ENCODE measurements at regions not wholly inside any gene's neighbourhood (a gene's known extent, or its start where the extent isn't known, plus 50 kb on each side); places are given as distances from the start of the nearest gene placed in this dataset.
"Not testable (repeated sequence)": the region's sequence is repeated elsewhere in the genome, so short reads cannot be mapped to it uniquely, and the experiment has no call there.

DNA sequence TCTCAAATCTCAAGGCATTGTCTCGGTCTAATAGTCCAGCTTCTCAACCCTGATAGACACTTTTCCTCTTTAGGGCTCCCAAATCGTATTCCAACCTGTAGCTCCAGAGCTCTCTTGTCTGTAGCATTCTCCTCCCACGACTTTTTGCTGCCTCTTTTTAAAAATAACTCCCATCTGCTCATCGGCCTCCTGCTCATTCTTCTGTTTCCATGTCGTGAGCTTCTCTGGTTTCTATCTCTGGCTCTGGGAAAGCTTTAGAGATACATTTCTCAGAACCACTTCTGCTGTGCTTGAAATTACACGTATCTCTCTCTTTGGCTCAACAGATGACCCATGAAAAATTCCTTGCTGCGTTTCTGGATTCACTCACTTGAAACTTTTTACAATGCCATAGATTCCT is 609.6 kb upstream of the C16orf82 start:
- Histone ChIP-seq H3K36me3 (replicated peaks) (no peaks in the 10 kb centered on the region), H3K4me3 (no peak overlapping the region), H3K27me3 (ENCODE audit: low read depth) (no peaks in the 10 kb centered on the region), H3K9me3 (no peaks in the 10 kb centered on the region), H3K4me1 (no peaks in the 10 kb centered on the region)
- DNase-seq (ENCODE audit: low spot score in 2 of 2): no peak
- in situ Hi-C loops (cut with MboI; ENCODE audit: low sequenced_read_pairs): no loop called here

DNA sequence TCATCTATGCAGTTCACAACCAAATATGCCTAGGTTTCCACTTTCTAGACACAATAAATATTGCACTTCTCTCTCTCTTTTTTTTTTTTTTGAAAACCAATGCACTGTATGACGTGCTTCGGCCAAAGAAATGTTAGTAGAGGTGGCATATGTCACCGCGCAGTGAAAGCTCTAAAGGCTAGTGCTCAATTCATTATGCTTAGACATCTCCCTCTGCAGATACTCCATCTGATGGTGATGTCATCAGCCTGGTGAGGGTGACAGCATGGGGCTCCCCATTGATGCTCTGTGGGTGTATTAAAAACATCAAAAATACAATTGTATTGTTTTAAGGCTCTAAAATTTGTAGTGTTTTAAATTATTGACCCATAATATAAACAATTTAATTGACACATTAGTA is 608.8 kb upstream of the C16orf82 start:
- H3K36me3 ChIP-seq (replicated peaks): no peaks in the 10 kb centered on the region
- in situ Hi-C loops (cut with MboI; ENCODE audit: low sequenced_read_pairs): no loop called here

DNA sequence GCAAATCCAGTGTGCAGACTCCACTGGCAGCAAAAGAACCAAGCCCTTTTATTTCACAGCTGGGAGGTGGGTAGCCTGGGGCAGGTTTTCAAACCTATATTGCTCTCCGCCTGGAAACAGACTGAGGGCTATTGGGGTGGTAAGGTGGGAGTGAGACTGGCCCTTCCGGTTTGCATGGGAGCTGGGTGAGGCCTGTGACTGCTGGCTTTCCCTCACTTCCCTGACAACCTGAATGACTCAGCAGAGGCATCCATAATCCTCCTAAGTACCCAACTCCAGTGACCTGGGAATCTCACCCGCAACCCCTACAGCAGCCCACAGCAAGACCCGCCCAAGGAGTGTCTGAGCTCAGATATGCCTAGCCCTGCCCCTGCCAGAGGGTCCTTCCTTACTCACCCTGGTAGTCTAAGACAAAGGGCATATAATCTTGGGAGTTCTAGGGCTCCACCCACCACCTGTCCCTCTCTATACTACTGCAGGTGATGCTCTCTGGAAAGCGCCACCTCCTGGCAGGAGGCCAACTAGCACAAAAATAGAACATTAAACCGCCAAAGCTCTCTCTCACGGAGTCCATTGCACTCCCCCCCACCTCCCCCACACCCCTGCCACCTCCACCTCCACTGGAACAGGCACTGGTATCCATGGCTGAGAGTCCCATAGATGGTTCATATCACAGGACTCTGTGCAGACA is 602.0 kb upstream of the C16orf82 start:
- DNase-seq (ENCODE audit: low spot score in 2 of 2): no peak
- no peaks in the 10 kb centered on the region for H3K36me3 ChIP-seq (replicated peaks)

More for the DNA sequence above, 608.8 kb upstream of the C16orf82 start:
- no peak overlapping the region for H3K4me3 ChIP-seq
- H3K9me3 ChIP-seq: no peaks in the 10 kb centered on the region; the same call in 1 of the 2 replicates
- no peaks in the 10 kb centered on the region for H3K4me1 ChIP-seq
- DNase-seq (ENCODE audit: low spot score in 2 of 2): no peak
- no peaks in the 10 kb centered on the region for H3K27me3 ChIP-seq (ENCODE audit: low read depth)

DNA sequence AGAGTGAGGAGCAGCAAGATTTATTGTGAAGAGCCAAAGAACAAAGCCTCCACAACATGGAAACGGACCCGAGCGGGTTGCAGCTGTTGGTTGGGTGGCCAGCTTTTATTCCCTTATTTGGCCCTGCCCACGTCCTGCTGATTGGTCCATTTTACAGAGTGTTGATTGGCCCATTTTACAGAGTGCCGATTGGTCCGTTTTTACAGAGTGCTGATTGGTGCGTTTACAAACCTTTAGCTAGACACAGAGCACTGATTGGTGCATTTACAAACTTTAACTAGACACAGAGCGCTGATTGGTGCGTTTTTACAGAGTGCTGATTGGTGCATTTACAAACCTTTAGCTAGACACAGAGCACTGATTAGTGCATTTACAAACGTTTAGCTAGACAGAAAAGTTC is 592.3 kb upstream of the C16orf82 start:
- H3K4me1 ChIP-seq; H3K36me3 ChIP-seq (replicated peaks); H3K4me3 ChIP-seq; H3K27me3 ChIP-seq (ENCODE audit: low read depth); in situ Hi-C loops (cut with MboI; ENCODE audit: low sequenced_read_pairs); DNase-seq (ENCODE audit: low spot score in 2 of 2); H3K9me3 ChIP-seq: not testable (repeated sequence)

More for the DNA sequence above, 602.0 kb upstream of the C16orf82 start:
- no peak overlapping the region for H3K4me3 ChIP-seq
- no peaks in the 10 kb centered on the region for H3K4me1 ChIP-seq
- no peaks in the 10 kb centered on the region for H3K27me3 ChIP-seq (ENCODE audit: low read depth)
- no peaks in the 10 kb centered on the region; the same call in 1 of the 2 replicates for H3K9me3 ChIP-seq
- in situ Hi-C loops (cut with MboI; ENCODE audit: low sequenced_read_pairs): no loop called here

DNA sequence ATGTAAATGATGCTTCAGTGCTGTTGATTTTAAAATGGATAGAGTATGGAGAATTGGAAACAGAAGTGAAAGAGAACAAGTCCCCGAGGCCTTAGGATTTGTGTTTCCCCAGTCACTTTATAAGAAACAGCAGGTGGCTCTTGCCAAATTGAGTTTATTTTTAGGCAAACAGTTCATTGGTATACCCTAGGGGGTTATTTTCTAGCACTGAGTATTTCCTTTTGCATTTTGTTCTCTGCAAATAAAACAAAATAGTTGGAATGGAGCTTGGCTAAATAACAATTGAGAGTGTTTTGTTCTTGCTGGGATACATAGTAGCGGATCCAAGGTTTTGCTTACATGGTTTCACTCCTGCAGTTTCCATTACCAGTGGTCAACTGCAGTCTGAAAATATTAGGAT is 591.1 kb upstream of the C16orf82 start:
- H3K4me3 ChIP-seq: no peak overlapping the region
- H3K36me3 ChIP-seq (replicated peaks): no peaks in the 10 kb centered on the region
- H3K27me3 ChIP-seq (ENCODE audit: low read depth): no peaks in the 10 kb centered on the region
- H3K9me3 ChIP-seq: no peaks in the 10 kb centered on the region
- no peaks in the 10 kb centered on the region for H3K4me1 ChIP-seq
- in situ Hi-C loops (cut with MboI; ENCODE audit: low sequenced_read_pairs): no loop called here
- DNase-seq (ENCODE audit: low spot score in 2 of 2): no peak

DNA sequence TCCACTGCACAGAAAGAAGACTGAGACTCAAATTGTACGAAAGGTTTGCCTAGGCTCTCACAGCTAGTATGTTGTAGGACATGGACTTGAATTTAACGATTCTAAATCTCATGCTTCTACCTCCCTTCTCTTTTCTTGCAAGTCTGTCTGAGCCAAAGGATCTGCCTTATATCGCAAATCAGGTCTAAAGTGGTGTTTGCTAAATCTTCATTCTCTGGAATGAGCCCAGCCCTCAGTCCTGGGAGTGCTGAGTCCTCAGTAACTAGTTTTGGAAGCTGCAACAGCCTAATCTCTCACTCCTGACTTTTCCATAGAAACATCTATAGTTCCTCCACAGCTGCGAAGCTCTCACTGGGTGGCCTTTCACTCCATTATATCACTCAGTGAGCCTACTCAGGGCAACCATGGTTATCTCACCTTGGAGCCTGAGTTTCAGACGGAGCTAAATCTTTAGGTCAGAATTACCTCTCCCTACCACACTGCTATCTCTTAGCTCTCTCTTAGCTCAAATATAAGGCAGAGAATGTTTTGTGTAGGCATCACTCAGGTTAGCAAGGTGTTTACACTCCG is 575.5 kb upstream of the C16orf82 start:
- DNase-seq (ENCODE audit: low spot score in 2 of 2): no peak
- Histone ChIP-seq H3K4me3 (no peak overlapping the region), H3K4me1 (no peaks in the 10 kb centered on the region), H3K36me3 (replicated peaks) (no peaks in the 10 kb centered on the region), H3K27me3 (ENCODE audit: low read depth) (no peaks in the 10 kb centered on the region), H3K9me3 (no peaks in the 10 kb centered on the region)
- in situ Hi-C loops (cut with MboI; ENCODE audit: low sequenced_read_pairs): no loop called here

DNA sequence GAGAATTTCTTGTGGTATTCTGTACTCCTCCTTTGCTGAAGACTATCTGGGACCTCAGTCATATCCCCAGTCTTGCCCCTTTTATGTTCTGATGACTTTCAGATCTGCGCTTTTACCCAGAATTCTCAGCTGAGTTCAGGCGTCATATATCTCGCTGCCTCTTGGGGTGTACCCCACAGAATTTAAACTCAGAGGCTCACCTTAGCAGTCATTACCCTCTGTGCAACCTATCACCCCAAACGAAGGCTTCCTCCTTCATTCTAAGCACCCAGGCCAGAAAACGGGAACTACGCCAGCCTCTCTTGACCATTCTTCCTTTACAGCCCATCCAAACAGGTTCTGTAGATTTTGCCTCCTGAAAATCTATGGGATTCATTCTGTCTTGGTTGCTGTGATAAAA is 574.8 kb upstream of the C16orf82 start:
- H3K27me3 ChIP-seq (ENCODE audit: low read depth): no peaks in the 10 kb centered on the region
- no peaks in the 10 kb centered on the region for H3K4me1 ChIP-seq
- in situ Hi-C loops (cut with MboI; ENCODE audit: low sequenced_read_pairs): no loop called here

DNA sequence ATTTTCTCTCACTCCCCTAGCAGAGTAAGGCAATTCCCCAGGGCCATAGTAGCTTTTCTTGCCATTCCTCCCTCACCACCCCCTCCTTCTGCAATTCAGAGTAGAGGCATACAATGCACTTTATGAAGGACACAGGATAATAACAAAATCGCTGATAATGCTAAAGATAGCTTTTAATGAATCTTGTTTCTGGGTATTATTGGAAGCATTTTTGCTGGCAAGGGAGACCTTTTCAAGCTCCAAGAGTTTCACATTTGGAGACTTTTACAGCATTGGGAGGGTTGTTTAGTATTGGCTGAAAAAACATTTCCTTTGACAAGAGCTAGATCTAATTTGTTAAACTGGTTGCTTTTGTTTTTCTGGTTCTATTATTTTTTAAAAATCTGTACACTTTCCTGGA is 573.0 kb upstream of the C16orf82 start:
- in situ Hi-C loops (cut with MboI; ENCODE audit: low sequenced_read_pairs): no loop called here
- H3K4me1 ChIP-seq: no peaks in the 10 kb centered on the region
- H3K9me3 ChIP-seq: no peaks in the 10 kb centered on the region
- H3K36me3 ChIP-seq (replicated peaks): no peaks in the 10 kb centered on the region
- H3K27me3 ChIP-seq (ENCODE audit: low read depth): no peaks in the 10 kb centered on the region
- H3K4me3 ChIP-seq: no peak overlapping the region
- DNase-seq (ENCODE audit: low spot score in 2 of 2): no peak

More for the DNA sequence above, 574.8 kb upstream of the C16orf82 start:
- Histone ChIP-seq H3K4me3 (no peak overlapping the region), H3K36me3 (replicated peaks) (no peaks in the 10 kb centered on the region), H3K9me3 (no peaks in the 10 kb centered on the region)
- DNase-seq (ENCODE audit: low spot score in 2 of 2): no peak

DNA sequence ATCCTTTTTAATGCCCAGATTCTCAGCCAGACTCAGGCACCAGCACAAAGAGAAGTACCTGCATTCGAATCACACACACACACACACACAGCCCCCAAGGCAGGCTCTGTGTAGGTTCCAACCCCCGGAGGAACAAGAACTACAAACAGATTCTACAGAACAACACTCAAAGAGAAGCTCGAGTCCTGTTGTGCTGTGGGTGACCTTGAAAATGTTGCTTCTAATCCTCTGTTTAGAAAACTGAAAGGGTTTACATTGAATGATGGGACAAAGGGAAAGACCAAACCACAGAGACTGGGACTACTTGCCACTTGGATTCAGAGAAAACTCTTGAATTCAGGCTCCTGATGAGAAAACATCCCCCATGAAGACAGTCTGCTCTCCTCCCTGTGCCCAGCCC is 568.8 kb upstream of the C16orf82 start:
- in situ Hi-C loops (cut with MboI; ENCODE audit: low sequenced_read_pairs): no loop called here

DNA sequence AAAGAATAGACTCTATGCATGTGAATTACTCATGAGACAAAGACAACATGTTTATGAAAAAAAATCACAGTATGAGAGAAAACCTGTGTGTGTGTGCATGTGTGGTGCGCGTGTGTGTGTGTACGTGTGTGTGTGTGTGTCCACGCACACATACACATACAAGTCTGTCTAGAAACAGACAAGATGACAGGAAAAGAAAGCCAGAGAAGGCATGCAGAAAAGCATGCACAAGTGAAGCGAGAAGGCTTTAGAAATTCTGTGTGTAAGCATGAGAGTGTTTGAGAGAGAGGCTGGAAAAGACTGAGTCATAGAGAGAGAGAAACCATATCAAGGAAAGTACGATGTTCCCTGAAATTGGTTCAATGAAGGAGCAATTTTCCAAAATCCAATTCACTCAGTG is 566.4 kb upstream of the C16orf82 start:
- DNase-seq (ENCODE audit: low spot score in 2 of 2): no peak
- Histone ChIP-seq H3K27me3 (ENCODE audit: low read depth) (no peaks in the 10 kb centered on the region), H3K36me3 (replicated peaks) (no peaks in the 10 kb centered on the region), H3K9me3 (no peaks in the 10 kb centered on the region), H3K4me3 (no peak overlapping the region), H3K4me1 (no peaks in the 10 kb centered on the region)
- in situ Hi-C loops (cut with MboI; ENCODE audit: low sequenced_read_pairs): no loop called here

More for the DNA sequence above, 568.8 kb upstream of the C16orf82 start:
- H3K4me1 ChIP-seq: no peaks in the 10 kb centered on the region
- H3K4me3 ChIP-seq: no peak overlapping the region
- H3K27me3 ChIP-seq (ENCODE audit: low read depth): no peaks in the 10 kb centered on the region
- DNase-seq (ENCODE audit: low spot score in 2 of 2): no peak
- no peaks in the 10 kb centered on the region for H3K9me3 ChIP-seq
- H3K36me3 ChIP-seq (replicated peaks): no peaks in the 10 kb centered on the region

DNA sequence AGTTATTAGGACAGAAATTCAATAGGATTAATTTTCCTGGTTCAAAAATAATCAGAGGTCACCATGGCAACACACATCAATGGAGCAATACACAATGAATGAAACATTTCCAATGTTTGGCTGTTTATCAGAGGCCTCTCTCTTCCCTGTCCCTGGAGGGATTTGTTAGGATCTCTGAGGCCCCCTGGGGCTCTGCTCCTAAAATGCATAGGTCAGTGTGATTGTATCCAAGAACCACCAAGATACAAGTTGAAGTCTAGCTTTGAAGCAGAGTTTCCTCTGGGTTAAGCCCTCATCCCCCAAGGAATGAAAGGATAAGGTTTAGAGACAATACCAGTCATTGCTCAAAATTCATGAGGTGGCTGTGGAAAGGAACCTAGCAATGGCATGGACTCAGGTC is 561.2 kb upstream of the C16orf82 start:
- Histone ChIP-seq H3K4me1 (no peaks in the 10 kb centered on the region), H3K27me3 (ENCODE audit: low read depth) (no peaks in the 10 kb centered on the region), H3K4me3 (no peak overlapping the region), H3K36me3 (replicated peaks) (no peaks in the 10 kb centered on the region), H3K9me3 (no peaks in the 10 kb centered on the region)
- no peak for DNase-seq (ENCODE audit: low spot score in 2 of 2)
- in situ Hi-C loops (cut with MboI; ENCODE audit: low sequenced_read_pairs): no loop called here

DNA sequence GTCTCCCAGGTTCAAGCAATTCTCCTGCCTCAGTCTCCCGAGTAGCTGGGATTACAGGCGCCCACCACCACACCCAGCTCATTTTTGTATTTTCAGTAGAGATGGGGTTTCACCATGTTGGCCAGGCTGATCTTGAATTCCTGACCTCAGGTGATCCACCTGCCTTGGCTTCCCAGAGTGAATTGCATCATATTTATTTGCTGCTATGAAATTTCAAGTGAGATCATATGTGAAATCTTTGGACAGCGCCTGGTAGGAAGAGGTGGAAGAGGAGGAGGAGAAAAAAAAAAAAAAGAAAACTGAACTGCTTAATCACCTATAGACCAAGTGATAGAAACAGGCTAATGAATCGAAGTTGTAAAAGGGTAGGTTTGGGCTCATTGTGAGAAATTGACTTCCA is 557.8 kb upstream of the C16orf82 start:
- H3K36me3 ChIP-seq (replicated peaks); H3K4me3 ChIP-seq; H3K4me1 ChIP-seq; in situ Hi-C loops (cut with MboI; ENCODE audit: low sequenced_read_pairs); H3K9me3 ChIP-seq; DNase-seq (ENCODE audit: low spot score in 2 of 2); H3K27me3 ChIP-seq (ENCODE audit: low read depth): not testable (repeated sequence)

DNA sequence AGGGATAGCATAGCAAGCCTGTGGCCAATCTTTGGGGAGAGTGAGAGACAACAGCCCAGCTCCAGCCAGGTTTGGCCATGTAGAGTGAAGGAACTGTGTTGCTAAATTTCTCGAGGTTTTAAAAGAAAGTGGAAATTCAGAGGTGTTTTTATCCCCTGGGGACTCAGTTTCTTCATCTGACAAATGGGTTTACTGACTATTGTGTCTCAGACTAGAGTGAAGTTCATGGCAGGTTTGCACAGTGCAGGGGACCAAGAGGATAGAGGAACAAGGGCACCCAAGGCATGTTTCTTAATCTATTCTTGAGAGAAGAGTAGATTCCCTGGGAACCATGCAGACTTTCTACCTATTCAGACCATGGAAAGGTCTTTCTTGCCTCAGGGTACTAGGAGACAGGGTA is 555.8 kb upstream of the C16orf82 start:
- Histone ChIP-seq H3K9me3 (no peaks in the 10 kb centered on the region), H3K36me3 (replicated peaks) (no peaks in the 10 kb centered on the region), H3K4me3 (no peak overlapping the region), H3K27me3 (ENCODE audit: low read depth) (no peaks in the 10 kb centered on the region), H3K4me1 (no peaks in the 10 kb centered on the region)
- no peak for DNase-seq (ENCODE audit: low spot score in 2 of 2)
- in situ Hi-C loops (cut with MboI; ENCODE audit: low sequenced_read_pairs): no loop called here

DNA sequence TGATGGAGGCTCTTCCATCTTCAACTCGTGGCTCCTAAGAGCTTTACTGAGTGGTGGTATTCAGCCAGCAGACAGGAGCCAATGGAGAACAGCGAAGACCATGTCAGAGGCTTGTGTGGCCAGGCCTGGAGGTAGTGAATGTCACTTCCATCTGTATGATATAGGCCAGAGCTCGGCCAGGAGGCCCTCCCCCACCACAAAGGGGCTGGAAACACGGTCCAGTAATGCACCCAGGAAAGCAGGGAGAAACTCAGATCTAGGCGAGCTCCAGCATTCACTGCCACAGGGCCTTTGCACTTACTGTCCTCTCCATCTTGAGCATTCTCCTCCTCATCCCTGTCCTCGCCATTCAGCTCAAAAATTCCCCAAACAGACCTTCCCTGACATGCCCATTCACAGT is 555.3 kb upstream of the C16orf82 start:
- H3K4me3 ChIP-seq: no peak overlapping the region
- H3K36me3 ChIP-seq (replicated peaks): no peaks in the 10 kb centered on the region
- H3K4me1 ChIP-seq: no peaks in the 10 kb centered on the region
- H3K9me3 ChIP-seq: no peaks in the 10 kb centered on the region
- in situ Hi-C loops (cut with MboI; ENCODE audit: low sequenced_read_pairs): no loop called here
- H3K27me3 ChIP-seq (ENCODE audit: low read depth): no peaks in the 10 kb centered on the region
- DNase-seq (ENCODE audit: low spot score in 2 of 2): no peak

DNA sequence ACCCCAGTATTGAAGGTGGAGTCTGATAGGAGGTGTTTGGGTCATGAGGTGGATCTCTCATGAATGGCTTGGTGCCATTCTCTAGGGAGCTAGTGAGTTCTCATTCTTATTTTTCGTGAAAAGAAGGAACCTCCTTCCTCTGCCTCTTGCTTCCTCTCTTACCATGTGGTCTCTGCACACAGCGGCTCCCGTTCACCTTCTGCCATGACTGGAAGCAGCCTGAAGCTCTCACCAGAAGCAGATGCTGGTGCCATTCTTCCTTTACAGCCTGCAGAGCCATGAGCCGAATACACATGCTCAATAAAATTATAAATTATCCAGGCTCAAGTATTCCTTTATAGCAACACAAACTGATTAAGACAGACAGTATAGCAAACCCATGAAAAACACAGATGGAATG is 545.1 kb upstream of the C16orf82 start:
- in situ Hi-C loops (cut with MboI; ENCODE audit: low sequenced_read_pairs): no loop called here
- Histone ChIP-seq H3K4me1 (no peaks in the 10 kb centered on the region), H3K27me3 (ENCODE audit: low read depth) (no peaks in the 10 kb centered on the region), H3K9me3 (0 out of 2 replicates have a peak, but pooled peaks cover 2% of the 10 kb centered on the region), H3K36me3 (replicated peaks) (no peaks in the 10 kb centered on the region), H3K4me3 (no peak overlapping the region)
- DNase-seq (ENCODE audit: low spot score in 2 of 2): no peak
